Neural progenitor cell (in vitro differentiated cells): ENCODE measurements at regions not wholly inside any gene's neighbourhood (a gene's known extent, or its start where the extent isn't known, plus 50 kb on each side); places are given as distances from the start of the nearest gene placed in this dataset.

Experiments
- EZH2 ChIP-seq: fragments of 200-600 bp; sonication (generic); IDR thresholded peaks from 2 replicates; pipeline ENCODE4 v1.6.1; 2017; ENCODE audit warnings: antibody characterized with exemption, mild to moderate bottlenecking, moderate library complexity
- TF ChIP-seq, protein P1 (sequence below): fragments of 200-600 bp; sonication (generic); IDR thresholded peaks from 2 replicates; pipeline ENCODE4 v1.5.1; 2017; ENCODE audit warnings: antibody characterized with exemption, mild to moderate bottlenecking

DNA sequence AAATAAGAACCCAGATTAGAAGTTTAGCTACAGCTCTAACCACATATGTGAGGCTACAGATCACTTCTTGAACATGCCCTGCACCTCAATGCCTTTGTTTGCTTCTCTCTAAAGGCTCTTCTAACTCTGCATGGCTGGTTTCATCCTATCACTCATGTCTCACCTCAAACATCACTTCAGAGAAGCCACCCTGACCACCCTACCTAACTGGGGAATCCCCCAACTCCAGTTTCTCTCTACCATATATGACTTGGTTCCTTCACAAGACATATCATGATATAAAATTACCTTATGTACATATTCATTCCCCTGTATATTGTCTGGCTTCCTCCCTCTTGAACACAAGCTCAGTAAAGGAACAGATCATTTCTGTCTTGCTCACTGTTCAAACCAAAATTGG is 250.2 kb upstream of the GRIP1 start:
- TF ChIP-seq, protein P1, sequence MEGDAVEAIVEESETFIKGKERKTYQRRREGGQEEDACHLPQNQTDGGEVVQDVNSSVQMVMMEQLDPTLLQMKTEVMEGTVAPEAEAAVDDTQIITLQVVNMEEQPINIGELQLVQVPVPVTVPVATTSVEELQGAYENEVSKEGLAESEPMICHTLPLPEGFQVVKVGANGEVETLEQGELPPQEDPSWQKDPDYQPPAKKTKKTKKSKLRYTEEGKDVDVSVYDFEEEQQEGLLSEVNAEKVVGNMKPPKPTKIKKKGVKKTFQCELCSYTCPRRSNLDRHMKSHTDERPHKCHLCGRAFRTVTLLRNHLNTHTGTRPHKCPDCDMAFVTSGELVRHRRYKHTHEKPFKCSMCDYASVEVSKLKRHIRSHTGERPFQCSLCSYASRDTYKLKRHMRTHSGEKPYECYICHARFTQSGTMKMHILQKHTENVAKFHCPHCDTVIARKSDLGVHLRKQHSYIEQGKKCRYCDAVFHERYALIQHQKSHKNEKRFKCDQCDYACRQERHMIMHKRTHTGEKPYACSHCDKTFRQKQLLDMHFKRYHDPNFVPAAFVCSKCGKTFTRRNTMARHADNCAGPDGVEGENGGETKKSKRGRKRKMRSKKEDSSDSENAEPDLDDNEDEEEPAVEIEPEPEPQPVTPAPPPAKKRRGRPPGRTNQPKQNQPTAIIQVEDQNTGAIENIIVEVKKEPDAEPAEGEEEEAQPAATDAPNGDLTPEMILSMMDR: no peak
- no peak for TF ChIP-seq EZH2
